ENCODE measurements at regions not wholly inside any gene's neighbourhood (a gene's known extent, or its start where the extent isn't known, plus 50 kb on each side); places are given as distances from the start of the nearest gene placed in this dataset.
"Not testable (repeated sequence)": the region's sequence is repeated elsewhere in the genome, so short reads cannot be mapped to it uniquely, and the experiment has no call there.

GRCh38 chr1:213484333-213484732, 433.3 kb downstream of the RPS6KC1 start:
- no peak for DNase-seq

DNA sequence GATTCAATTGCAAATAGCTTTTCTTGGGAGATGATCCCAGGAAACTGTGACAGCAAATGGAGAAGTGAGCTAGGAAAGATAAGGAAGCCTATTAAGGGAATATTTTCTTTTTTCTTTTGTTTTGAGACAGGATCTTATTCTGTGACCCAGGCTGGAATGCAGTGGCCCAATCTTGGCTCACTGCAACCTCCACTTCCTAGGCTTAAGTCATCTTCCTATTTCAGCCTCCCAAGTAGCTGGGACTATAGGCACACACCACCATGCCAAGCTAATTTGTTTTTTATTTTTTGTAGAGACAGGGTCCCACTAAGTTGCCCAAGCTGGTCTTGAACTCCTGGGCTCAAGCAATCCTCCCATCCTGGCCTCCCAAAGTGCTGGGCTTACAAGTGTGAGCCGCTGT, 433.7 kb downstream of the RPS6KC1 start:
- no peak for DNase-seq

DNA sequence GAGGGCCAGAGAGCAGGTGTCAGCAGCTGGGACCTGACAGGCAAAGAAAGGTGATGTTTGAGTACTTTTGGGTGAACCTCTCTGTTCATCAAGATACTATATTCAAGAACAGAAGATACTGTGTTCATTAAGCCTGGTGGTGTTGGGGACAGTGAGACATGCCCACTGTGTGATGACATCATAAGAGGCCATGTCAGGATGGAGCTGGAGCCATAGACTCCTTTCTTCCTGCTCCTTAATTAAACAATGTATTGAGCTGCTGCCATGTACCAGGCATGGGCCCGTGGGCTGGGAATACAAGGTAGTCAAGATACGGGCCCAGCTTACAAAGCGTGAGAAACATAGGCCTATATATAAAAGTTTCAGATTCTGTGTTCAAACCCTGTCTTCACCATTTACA, 435.4 kb downstream of the RPS6KC1 start:
- no peak for DNase-seq

DNA sequence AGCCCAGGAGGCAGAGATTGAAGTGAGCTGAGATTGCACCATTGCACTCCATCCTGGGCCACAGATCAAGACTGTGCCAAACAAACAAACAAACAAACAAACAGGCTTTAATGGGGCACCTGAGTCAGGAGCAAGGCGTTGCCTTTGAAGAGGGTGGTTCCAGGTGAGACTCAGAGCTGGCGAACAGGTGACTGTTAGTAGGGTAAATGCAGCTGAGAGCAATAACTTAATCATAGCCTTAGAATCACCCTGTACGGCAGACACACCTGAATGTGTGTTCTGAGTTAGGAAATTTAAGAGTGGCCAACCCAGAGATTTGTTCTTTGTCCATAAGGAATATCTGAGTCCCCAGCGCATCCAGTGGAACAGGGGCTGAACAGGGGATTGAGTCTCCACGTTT, 440.4 kb downstream of the RPS6KC1 start:
- no peak for DNase-seq

DNA sequence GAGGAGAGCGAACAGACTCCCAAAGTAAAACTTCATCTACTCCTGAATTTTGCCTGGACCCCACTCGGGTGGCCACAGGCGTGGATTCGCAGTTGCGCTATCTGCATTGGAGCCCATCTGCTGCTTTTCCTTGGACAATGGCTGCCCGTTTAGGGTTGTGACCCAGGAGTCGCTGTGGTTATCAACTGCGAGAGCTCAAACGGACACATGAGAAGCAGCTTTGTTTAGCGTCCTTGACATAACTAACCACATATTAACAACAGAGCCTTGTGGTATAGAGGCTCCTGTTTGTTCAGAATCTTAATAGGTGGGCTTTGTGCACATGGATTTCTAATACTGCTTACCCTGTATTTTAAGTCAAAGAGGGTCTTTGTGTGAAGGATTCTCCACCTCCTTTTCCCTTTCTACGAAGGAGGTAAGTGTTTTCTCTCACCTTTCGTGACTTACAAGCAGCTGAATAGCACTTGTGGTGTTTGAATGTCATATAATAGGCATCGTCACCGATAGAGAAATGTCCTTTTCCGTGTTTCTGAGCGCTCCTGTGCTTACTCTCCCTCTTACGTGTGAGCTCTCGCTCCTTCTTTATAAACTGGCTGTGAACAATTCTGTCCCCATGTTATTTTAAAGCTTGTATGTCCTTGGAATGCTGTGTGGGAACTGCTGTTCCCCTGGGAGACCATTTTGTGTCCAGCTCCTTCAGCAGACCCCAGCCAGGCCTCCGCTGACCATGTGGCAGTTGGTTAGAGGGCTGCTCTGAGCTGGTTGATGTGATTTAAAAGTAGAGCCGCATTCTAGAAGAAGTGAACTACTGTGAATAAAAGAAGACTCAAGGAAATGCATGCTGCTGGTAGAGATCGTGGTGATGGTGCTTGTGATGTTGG, 441.4 kb downstream of the RPS6KC1 start:
- DNase-seq, result no peak

GRCh38 chr1:213499444-213499843, 448.4 kb downstream of the RPS6KC1 start:
- DNase-seq, result no peak

DNA sequence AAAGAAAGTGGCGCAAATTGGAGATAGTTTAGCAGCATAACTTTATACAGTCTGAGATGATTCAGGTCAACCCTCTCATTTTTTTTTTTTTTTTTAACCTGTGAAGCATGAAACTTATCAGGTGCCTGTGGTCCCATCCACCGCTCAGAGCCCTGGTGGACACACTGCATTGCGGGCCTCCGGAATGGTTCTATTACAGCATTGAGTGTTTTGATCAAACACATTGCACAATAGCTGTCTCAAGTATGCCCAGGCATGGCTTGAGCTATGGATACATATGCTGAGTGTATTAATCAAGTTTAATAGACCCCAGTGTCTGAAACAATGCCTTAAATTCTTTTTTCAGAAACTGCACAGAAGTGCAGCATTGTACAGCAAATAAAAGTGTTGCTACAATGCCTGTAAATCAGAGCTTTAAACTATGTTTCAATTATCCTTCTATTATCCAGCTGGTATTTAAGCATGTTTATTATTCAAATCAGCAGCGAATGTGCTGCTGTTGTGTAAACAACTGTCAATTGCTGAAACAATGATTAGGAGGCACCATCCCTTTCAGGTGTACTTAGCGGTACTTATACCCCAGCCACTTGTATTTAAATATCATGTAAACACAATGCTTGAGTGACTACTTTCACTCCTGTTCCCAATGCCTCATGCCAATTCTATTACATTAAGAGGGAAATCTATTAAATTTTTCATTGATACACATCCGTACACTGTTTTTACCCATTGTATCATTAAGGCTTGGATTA, 456.6 kb downstream of the RPS6KC1 start:
- DNase-seq, result no peak

GRCh38 chr1:213511173-213511572, 460.1 kb downstream of the RPS6KC1 start:
- DNase-seq, result no peak

GRCh38 chr1:213512316-213512715, 461.3 kb downstream of the RPS6KC1 start:
- no peak for DNase-seq

DNA sequence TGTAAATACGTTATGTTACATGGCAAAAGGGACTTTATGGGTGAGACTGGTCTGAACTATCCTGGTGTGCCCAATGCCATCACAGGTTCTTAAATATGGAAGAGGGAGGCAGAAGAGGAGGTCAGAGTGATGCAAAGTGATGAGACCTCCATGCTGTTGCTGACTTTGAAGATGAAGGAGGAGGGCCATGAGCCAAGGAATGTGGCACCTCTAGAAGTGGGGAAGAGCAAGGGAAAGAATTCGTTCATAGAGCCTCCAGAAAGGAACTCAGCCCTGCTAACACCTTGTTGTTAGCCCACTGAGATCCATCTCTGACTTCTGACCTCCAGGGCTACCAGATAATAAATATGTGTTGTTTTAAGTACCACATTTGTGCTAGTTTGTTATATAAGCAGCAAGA, 462.0 kb downstream of the RPS6KC1 start:
- DNase-seq, result no peak

GRCh38 chr1:213514408-213515179, 463.6 kb downstream of the RPS6KC1 start:
- not testable (repeated sequence) for DNase-seq

GRCh38 chr1:213519098-213519497, 468.1 kb downstream of the RPS6KC1 start:
- no peak for DNase-seq

DNA sequence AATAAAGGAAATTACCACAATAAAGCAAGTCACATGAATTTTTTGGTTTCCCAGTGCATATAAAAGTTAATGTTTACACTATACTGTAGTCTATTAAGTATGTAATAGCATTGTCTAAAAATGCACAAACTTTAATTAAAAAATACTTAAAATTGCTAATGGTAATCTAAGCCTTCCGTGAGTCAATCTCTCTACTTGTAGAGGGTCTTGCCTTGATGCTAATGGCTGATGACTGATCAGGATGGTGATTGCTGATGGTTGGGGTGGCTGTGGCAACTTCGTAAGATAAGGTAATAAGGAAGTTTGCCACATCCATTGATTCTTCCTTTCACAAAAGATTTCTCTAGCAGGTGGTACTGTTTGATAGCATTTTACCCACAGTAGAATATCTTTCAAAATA, 466.6 kb upstream of the PROX1 start:
- DNase-seq, result no peak

- no peak for DNase-seq
Measured at GRCh38 chr1:213523781-213524398, 463.9 kb upstream of the PROX1 start.

- no peak for DNase-seq
Measured at GRCh38 chr1:213526306-213526705, 461.5 kb upstream of the PROX1 start.

DNA sequence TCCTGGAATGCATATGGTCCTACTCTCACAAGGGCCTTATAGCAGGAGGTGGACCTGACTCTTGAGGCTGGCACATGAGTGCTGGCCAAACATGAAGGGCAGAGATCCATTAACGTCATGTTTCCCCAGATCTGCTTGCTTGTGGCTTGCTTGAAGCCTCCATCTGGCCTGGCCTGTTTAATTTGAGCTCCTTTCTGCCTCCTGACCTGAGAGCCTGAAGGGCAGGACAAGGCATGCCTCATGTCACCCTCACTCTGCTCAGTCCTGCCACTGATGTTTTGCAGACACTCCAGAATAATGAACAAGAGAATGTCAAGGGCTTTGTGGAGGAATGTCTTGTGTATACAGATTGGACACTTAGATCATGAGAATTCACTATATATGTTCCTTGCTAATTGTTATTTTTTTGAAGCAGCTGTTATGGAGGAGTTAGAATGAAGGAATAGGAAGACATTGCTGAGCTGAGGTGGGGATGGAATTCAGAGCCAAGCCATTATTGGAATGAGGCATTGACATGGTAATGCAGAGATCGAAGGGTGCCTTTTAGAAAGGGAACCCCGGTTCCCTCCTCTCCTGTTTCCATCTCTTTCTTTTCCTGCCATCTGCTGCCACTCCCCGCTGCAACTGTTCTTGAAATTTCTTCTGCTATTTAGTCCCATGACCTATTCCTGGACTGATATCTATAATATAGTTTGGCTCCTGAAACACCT, 457.0 kb upstream of the PROX1 start:
- no peak for DNase-seq

- no peak for DNase-seq
Measured at GRCh38 chr1:213531369-213532310, 456.1 kb upstream of the PROX1 start.

GRCh38 chr1:213533125-213533524, 454.6 kb upstream of the PROX1 start:
- DNase-seq, result no peak

GRCh38 chr1:213535679-213536078, 452.1 kb upstream of the PROX1 start:
- DNase-seq, result no peak

GRCh38 chr1:213538251-213538650, 449.5 kb upstream of the PROX1 start:
- DNase-seq, result no peak

DNA sequence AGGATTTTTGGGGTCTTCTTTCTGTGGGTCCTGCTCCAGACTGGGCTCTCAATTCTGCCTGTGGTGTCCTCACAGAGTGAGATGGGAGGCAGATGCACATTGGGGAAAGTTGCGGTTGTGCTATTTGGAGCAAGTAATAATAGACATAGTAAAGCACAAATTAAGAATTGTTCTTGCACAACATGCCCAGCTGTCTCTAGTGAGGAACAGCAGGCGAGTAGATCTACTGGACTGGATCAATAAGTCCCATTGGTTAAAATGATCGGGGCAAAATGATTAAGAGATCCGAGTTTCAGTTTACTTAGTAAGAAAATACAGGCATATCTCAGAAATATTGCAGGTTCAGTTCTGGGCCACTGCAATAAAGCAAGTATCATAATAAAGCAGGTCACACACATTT, 448.3 kb upstream of the PROX1 start:
- no peak for DNase-seq

Data from activated CD4-positive, alpha-beta T cell treated with anti-CD3 and anti-CD28 coated beads, Interleukin-2, amount 50 U/mL, for 1 hour (primary cell).